H9 (cell line): ENCODE measurements at regions not wholly inside any gene's neighbourhood (a gene's known extent, or its start where the extent isn't known, plus 50 kb on each side); places are given as distances from the start of the nearest gene placed in this dataset.

Experiments used
- DNase-seq: peaks from one replicate; pipeline ENCODE4 v3.0.0-alpha.2; 2017
- H2AFZ ChIP-seq: one replicate; pipeline ENCODE4 v1.6.1; 2013; ENCODE audit warnings: mild to moderate bottlenecking, low read length, control low read depth, moderate library complexity
- H2AK5ac ChIP-seq: 2 replicates; pipeline ENCODE4 v1.6.1; 2013; ENCODE audit warnings: low read length, control low read depth, mixed read lengths; ENCODE audit not compliant: insufficient read length
- H2BK120ac ChIP-seq: one replicate; pipeline ENCODE4 v1.6.1; 2013; ENCODE audit warnings: low read depth, mild to moderate bottlenecking, low read length, control low read depth, inconsistent platforms; ENCODE audit not compliant: poor library complexity, severe bottlenecking
- H2BK12ac ChIP-seq: 2 replicates; pipeline ENCODE4 v1.6.1; 2013; ENCODE audit warnings: low read length, control low read depth, mixed read lengths, low read depth; ENCODE audit not compliant: insufficient read length
- H2BK15ac ChIP-seq: 2 replicates; pipeline ENCODE4 v1.6.1; 2013; ENCODE audit warnings: low read depth, low read length, control low read depth
- H2BK20ac ChIP-seq: one replicate; pipeline ENCODE4 v1.6.1; 2013; ENCODE audit warnings: low read depth, mild to moderate bottlenecking, low read length, control low read depth, inconsistent platforms; ENCODE audit not compliant: poor library complexity, severe bottlenecking
- H2BK5ac ChIP-seq: 2 replicates; pipeline ENCODE4 v1.6.1; 2013; ENCODE audit warnings: low read length, control low read depth, mixed read lengths; ENCODE audit not compliant: insufficient read length
- H3K14ac ChIP-seq: 2 replicates; pipeline ENCODE4 v1.6.1; 2013; ENCODE audit warnings: low read length, control low read depth; ENCODE audit not compliant: insufficient read depth
- H3K18ac ChIP-seq: 2 replicates; pipeline ENCODE4 v1.6.1; 2013; ENCODE audit warnings: low read depth, mild to moderate bottlenecking, mixed read lengths, low read length, control low read depth; ENCODE audit not compliant: insufficient read length
- H3K23ac ChIP-seq: 2 replicates; pipeline ENCODE4 v1.6.1; 2013; ENCODE audit warnings: low read length, control low read depth, mixed read lengths, low read depth; ENCODE audit not compliant: insufficient read length
- H3K23me2 ChIP-seq: 2 replicates; pipeline ENCODE4 v1.6.1; 2013; ENCODE audit warnings: low read depth, mild to moderate bottlenecking, mixed read lengths, low read length, control low read depth; ENCODE audit not compliant: insufficient read length, poor library complexity, severe bottlenecking
- H3K27ac ChIP-seq: 2 replicates; pipeline ENCODE4 v1.5.1; 2013; ENCODE audit warnings: low read length, control low read depth, mixed read lengths, low read depth; ENCODE audit not compliant: insufficient read length
- H3K27me3 ChIP-seq: 2 replicates; pipeline ENCODE4 v1.6.1; 2013; ENCODE audit warnings: low read length, control low read depth, inconsistent platforms; ENCODE audit not compliant: insufficient read depth
- H3K4ac ChIP-seq: 2 replicates; pipeline ENCODE4 v1.6.1; 2013; ENCODE audit warnings: low read depth, mild to moderate bottlenecking, control low read depth, inconsistent platforms, low read length, moderate library complexity
- H3K4me1 ChIP-seq: 2 replicates; pipeline ENCODE4 v1.6.1; 2013; ENCODE audit warnings: low read length, control low read depth, inconsistent platforms; ENCODE audit not compliant: insufficient read depth
- H3K4me2 ChIP-seq: 2 replicates; pipeline ENCODE4 v1.6.1; 2013; ENCODE audit warnings: low read length, control low read depth, mixed read lengths; ENCODE audit not compliant: insufficient read length, insufficient read depth
- H3K56ac ChIP-seq: 2 replicates; pipeline ENCODE4 v1.6.1; 2013; ENCODE audit warnings: low read depth, mild to moderate bottlenecking, mixed read lengths, low read length, control low read depth; ENCODE audit not compliant: insufficient read length
- H3K79me1 ChIP-seq: 2 replicates; pipeline ENCODE4 v1.6.1; 2013; ENCODE audit warnings: low read depth, mild to moderate bottlenecking, moderate library complexity, low read length, control low read depth, inconsistent platforms; ENCODE audit not compliant: insufficient read depth, poor library complexity, severe bottlenecking
- H3K79me2 ChIP-seq: 2 replicates; pipeline ENCODE4 v1.6.1; 2013; ENCODE audit warnings: low read length, control low read depth, inconsistent platforms; ENCODE audit not compliant: insufficient read depth
- H3K9ac ChIP-seq: 2 replicates; pipeline ENCODE4 v1.6.1; 2013; ENCODE audit warnings: low read length, control low read depth, mixed read lengths; ENCODE audit not compliant: insufficient read length; ENCODE audit errors: extremely low read depth
- H3K9me3 ChIP-seq: one replicate; pipeline ENCODE4 v1.6.1; 2013; ENCODE audit warnings: low read depth, low read length, inconsistent platforms; ENCODE audit not compliant: control insufficient read depth
- H3T11ph ChIP-seq: one replicate; pipeline ENCODE4 v1.6.1; 2013; ENCODE audit warnings: mild to moderate bottlenecking, low read length, control low read depth, inconsistent platforms
- H4K20me1 ChIP-seq: one replicate; pipeline ENCODE4 v1.6.1; 2013; ENCODE audit not compliant: control insufficient read depth, insufficient read length, insufficient read depth
- H4K5ac ChIP-seq: 2 replicates; pipeline ENCODE4 v1.6.1; 2013; ENCODE audit warnings: low read depth, mild to moderate bottlenecking, mixed read lengths, low read length, control low read depth; ENCODE audit not compliant: insufficient read length
- H4K8ac ChIP-seq: replicated peaks from 2 replicates; pipeline ENCODE4 v1.6.1; 2013; ENCODE audit warnings: low read length, control low read depth, mixed read lengths, low read depth; ENCODE audit not compliant: insufficient read length
- H4K91ac ChIP-seq: 2 replicates; pipeline ENCODE4 v1.6.1; 2013; ENCODE audit warnings: low read depth, mild to moderate bottlenecking, moderate library complexity, mixed read lengths, low read length, control low read depth; ENCODE audit not compliant: insufficient read length
- H3K27ac Mint-ChIP-seq, 3 experiments: 2 replicates in 2 of 3; 3 replicates in 1 of 3; pipeline ENCODE4 v1.8.0; 2020 to 2021; ENCODE audit warnings: mixed read lengths in 3 of 3, mild to moderate bottlenecking in 1 of 3, moderate library complexity in 1 of 3
- H3K27me3 Mint-ChIP-seq: 2 replicates; pipeline ENCODE4 v1.8.0; 2021; ENCODE audit warnings: low read depth, mild to moderate bottlenecking, moderate library complexity, mixed read lengths
- H3K36me3 Mint-ChIP-seq, 3 experiments: 2 replicates in 2 of 3; 3 replicates in 1 of 3; pipeline ENCODE4 v1.8.0; 2020 to 2021; ENCODE audit warnings: low read depth in 3 of 3, mixed read lengths in 3 of 3; ENCODE audit not compliant: insufficient read depth in 1 of 3
- H3K4me1 Mint-ChIP-seq, 2 experiments: 2 replicates each; pipeline ENCODE4 v1.8.0; 2020; ENCODE audit warnings: mixed read lengths in 2 of 2
- H3K4me3 Mint-ChIP-seq, 2 experiments: 2 replicates in 1 of 2; 3 replicates in 1 of 2; pipeline ENCODE4 v1.8.0; 2020 to 2021; ENCODE audit warnings: mild to moderate bottlenecking in 2 of 2, mixed read lengths in 2 of 2, moderate library complexity in 1 of 2
- H3K9me3 Mint-ChIP-seq, 2 experiments: 2 replicates in 1 of 2; 3 replicates in 1 of 2; pipeline ENCODE4 v1.8.0; 2020; ENCODE audit warnings: mild to moderate bottlenecking in 2 of 2, mixed read lengths in 2 of 2, moderate library complexity in 1 of 2
- CTCF ChIP-seq: fragments of 200-600 bp; sonication (generic); conservative IDR thresholded peaks from 3 replicates; pipeline ENCODE4 v1.8.0; 2021; ENCODE audit warnings: antibody characterized with exemption, mild to moderate bottlenecking
- WGBS: extraction: QIAGEN DNeasy Blood & Tissue Kit; methylation state at CpG from one replicate; pipeline ENCODE4 v1.1.7; 2013; ENCODE audit warnings: missing lambda C conversion rate, low lambda C conversion rate, mixed read lengths; ENCODE audit not compliant: insufficient read length; ENCODE audit errors: extremely low coverage; 5-methylcytosine and 5-hydroxymethylcytosine counted together

GRCh38 chr16:52633230-52633629 is 86.3 kb upstream of the TOX3 start:
- Histone ChIP-seq H3K79me1 (no peaks in the 10 kb centered on the region), H3K14ac (no peak overlapping the region), H3K4me1 (no peaks in the 10 kb centered on the region), H2AK5ac (no peak overlapping the region), H3K23me2 (no peaks in the 10 kb centered on the region), H3K9ac (no peak overlapping the region), H3K27me3 (no peaks in the 10 kb centered on the region), H3K27ac (no peak overlapping the region), H3K18ac (no peak overlapping the region), H4K20me1 (no peaks in the 10 kb centered on the region), H4K8ac (no peak overlapping the region), H3K4ac (no peak overlapping the region), H2BK15ac (no peak overlapping the region), H2BK20ac (no peak overlapping the region), H2AFZ (no peak overlapping the region), H3K9me3 (no peaks in the 10 kb centered on the region), H3K79me2 (no peaks in the 10 kb centered on the region), H3K4me2 (no peak overlapping the region), H3K23ac (no peak overlapping the region), H2BK12ac (no peak overlapping the region), H2BK120ac (no peak overlapping the region), H3T11ph (no peak overlapping the region), H4K5ac (no peak overlapping the region), H4K91ac (no peak overlapping the region), H3K56ac (no peak overlapping the region), H2BK5ac (no peak overlapping the region)
- DNase-seq = no peak
- no peaks in the 10 kb centered on the region for H3K27me3 Mint-ChIP-seq
- no peak overlapping the region for H3K4me3 Mint-ChIP-seq
- peaks cover 2 to 12% (median 4%) of the 10 kb centered on the region in 3 experiments; a peak in 4 of 7 replicates for H3K36me3 Mint-ChIP-seq
- H3K27ac Mint-ChIP-seq = no peak overlapping the region
- peaks cover 8 to 9% of the 10 kb centered on the region in 2 experiments for H3K9me3 Mint-ChIP-seq
- no peaks in the 10 kb centered on the region for H3K4me1 Mint-ChIP-seq
- WGBS = no CpG with 5 or more reads among the region's 6 CpGs
- TF ChIP-seq CTCF = no peak
